Nephron (organoid): ENCODE measurements at regions not wholly inside any gene's neighbourhood (a gene's known extent, or its start where the extent isn't known, plus 50 kb on each side); places are given as distances from the start of the nearest gene placed in this dataset.

ENCODE experiments used
- H3K27ac Mint-ChIP-seq, 3 experiments: 2 replicates each; pipeline ENCODE4 v1.8.0; 2020; ENCODE audit warnings: mixed read lengths in 3 of 3, mild to moderate bottlenecking in 2 of 3, moderate library complexity in 1 of 3
- H3K27me3 Mint-ChIP-seq: 2 replicates; pipeline ENCODE4 v1.8.0; 2021; ENCODE audit warnings: low read depth, mild to moderate bottlenecking, moderate library complexity, mixed read lengths
- H3K36me3 Mint-ChIP-seq: 2 replicates; pipeline ENCODE4 v1.8.0; 2020; ENCODE audit warnings: low read depth, mixed read lengths
- H3K4me1 Mint-ChIP-seq: 2 replicates; pipeline ENCODE4 v1.8.0; 2020; ENCODE audit warnings: mixed read lengths
- H3K4me3 Mint-ChIP-seq, 3 experiments: 2 replicates each; pipeline ENCODE4 v1.8.0; 2020; ENCODE audit warnings: mild to moderate bottlenecking in 3 of 3, mixed read lengths in 3 of 3, moderate library complexity in 2 of 3
- H3K9me3 Mint-ChIP-seq: 2 replicates; pipeline ENCODE4 v1.8.0; 2020; ENCODE audit warnings: mixed read lengths
- TF ChIP-seq, protein P1 (sequence below), 3 experiments: fragments of 200-600 bp; sonication (generic); IDR thresholded peaks; one replicate each; pipeline ENCODE4 v1.5.0; 2021; ENCODE audit warnings: antibody characterized with exemption in 3 of 3; ENCODE audit not compliant: unreplicated experiment in 3 of 3

GRCh38 chr13:111398715-111399299 lies 78.4 kb downstream of the TEX29 start:
- no peak overlapping the region for H3K27ac Mint-ChIP-seq
- TF ChIP-seq, protein P1, sequence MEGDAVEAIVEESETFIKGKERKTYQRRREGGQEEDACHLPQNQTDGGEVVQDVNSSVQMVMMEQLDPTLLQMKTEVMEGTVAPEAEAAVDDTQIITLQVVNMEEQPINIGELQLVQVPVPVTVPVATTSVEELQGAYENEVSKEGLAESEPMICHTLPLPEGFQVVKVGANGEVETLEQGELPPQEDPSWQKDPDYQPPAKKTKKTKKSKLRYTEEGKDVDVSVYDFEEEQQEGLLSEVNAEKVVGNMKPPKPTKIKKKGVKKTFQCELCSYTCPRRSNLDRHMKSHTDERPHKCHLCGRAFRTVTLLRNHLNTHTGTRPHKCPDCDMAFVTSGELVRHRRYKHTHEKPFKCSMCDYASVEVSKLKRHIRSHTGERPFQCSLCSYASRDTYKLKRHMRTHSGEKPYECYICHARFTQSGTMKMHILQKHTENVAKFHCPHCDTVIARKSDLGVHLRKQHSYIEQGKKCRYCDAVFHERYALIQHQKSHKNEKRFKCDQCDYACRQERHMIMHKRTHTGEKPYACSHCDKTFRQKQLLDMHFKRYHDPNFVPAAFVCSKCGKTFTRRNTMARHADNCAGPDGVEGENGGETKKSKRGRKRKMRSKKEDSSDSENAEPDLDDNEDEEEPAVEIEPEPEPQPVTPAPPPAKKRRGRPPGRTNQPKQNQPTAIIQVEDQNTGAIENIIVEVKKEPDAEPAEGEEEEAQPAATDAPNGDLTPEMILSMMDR (IDR thresholded peaks at IDR 0.05; ENCODE audit: unreplicated experiment in 3 of 3), result no peak
- H3K27me3 Mint-ChIP-seq, result peaks cover 22% of the 10 kb centered on the region
- peaks cover 3% of the 10 kb centered on the region for H3K9me3 Mint-ChIP-seq
- no peaks in the 10 kb centered on the region for H3K36me3 Mint-ChIP-seq
- no peaks in the 10 kb centered on the region for H3K4me1 Mint-ChIP-seq
- no peak overlapping the region for H3K4me3 Mint-ChIP-seq

- H3K27ac Mint-ChIP-seq, result no peak overlapping the region
- no peaks in the 10 kb centered on the region for H3K36me3 Mint-ChIP-seq
- no peaks in the 10 kb centered on the region for H3K4me1 Mint-ChIP-seq
- H3K4me3 Mint-ChIP-seq, result no peak overlapping the region
- H3K9me3 Mint-ChIP-seq, result peaks cover 3% of the 10 kb centered on the region
- TF ChIP-seq, protein P1 (IDR thresholded peaks at IDR 0.05; ENCODE audit: unreplicated experiment in 3 of 3), result no peak
- H3K27me3 Mint-ChIP-seq, result peaks cover 22% of the 10 kb centered on the region
Measured at GRCh38 chr13:111399334-111399733, 78.9 kb downstream of the TEX29 start.

- TF ChIP-seq, protein P1 (IDR thresholded peaks at IDR 0.05; ENCODE audit: unreplicated experiment in 3 of 3), result no peak
- H3K36me3 Mint-ChIP-seq, result no peaks in the 10 kb centered on the region
- H3K27ac Mint-ChIP-seq, result no peak overlapping the region
- H3K4me3 Mint-ChIP-seq, result no peak overlapping the region
- H3K27me3 Mint-ChIP-seq, result peaks cover 24% of the 10 kb centered on the region
- H3K9me3 Mint-ChIP-seq, result peaks cover 3% of the 10 kb centered on the region
- no peaks in the 10 kb centered on the region for H3K4me1 Mint-ChIP-seq
Measured at GRCh38 chr13:111399776-111400538, 79.5 kb downstream of the TEX29 start.

GRCh38 chr13:111401151-111401550 lies 80.7 kb downstream of the TEX29 start:
- Mint-ChIP-seq H3K27ac (no peak overlapping the region), H3K36me3 (no peaks in the 10 kb centered on the region), H3K9me3 (no peaks in the 10 kb centered on the region), H3K4me1 (no peaks in the 10 kb centered on the region), H3K27me3 (peaks cover 21% of the 10 kb centered on the region), H3K4me3 (no peak overlapping the region)
- TF ChIP-seq, protein P1 (IDR thresholded peaks at IDR 0.05; ENCODE audit: unreplicated experiment in 3 of 3), result no peak

DNA sequence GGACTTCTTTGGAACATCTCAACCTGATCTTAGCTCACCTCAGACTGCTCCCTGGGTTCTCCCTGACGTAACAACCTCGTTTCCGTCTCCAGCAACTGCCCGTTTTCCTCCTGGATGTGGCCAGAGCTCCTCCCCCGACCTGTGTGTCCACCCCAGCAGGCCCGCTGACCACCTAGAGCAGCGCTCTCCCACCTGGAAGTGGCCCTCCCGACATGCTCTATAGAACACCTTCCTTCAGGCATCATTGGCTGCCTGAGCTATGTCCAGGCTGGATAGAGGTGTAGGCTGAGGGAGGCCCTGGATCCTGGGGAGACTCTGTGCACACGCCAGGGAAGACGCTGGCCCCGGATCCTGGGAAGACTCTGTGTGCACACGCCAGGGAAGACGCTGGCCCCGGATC lies 81.3 kb downstream of the TEX29 start:
- Mint-ChIP-seq H3K4me3 (no peak overlapping the region), H3K27me3 (peaks cover 26% of the 10 kb centered on the region), H3K9me3 (no peaks in the 10 kb centered on the region), H3K27ac (no peak overlapping the region), H3K36me3 (no peaks in the 10 kb centered on the region), H3K4me1 (no peaks in the 10 kb centered on the region)
- TF ChIP-seq, protein P1 (IDR thresholded peaks at IDR 0.05; ENCODE audit: unreplicated experiment in 3 of 3), result no peak

DNA sequence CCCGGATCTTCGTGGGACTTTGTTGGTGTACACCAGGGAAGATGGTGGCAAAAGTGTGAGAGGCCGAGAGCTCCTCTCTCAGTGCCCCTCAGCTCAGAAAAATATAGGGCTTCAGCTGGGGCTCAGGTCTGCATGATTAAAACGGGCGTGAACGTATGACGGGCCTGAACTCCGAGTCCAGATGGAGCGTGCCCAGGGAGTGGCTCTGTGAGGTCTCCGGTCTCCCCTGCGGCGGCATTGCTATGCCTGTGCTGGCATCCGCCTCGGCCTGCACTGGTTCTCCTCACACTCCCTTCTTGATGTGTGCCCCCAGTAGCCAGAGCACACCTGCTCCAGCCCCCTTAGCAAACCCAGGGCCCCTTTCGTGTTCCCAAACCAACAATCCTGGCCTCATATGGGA lies 82.0 kb downstream of the TEX29 start:
- Mint-ChIP-seq H3K4me3 (no peak overlapping the region), H3K36me3 (no peaks in the 10 kb centered on the region), H3K27me3 (peaks cover 33% of the 10 kb centered on the region), H3K9me3 (no peaks in the 10 kb centered on the region), H3K27ac (no peak overlapping the region), H3K4me1 (peaks cover 1% of the 10 kb centered on the region)
- TF ChIP-seq, protein P1 (IDR thresholded peaks at IDR 0.05; ENCODE audit: unreplicated experiment in 3 of 3), result no peak
